NCI-H2081 treated with DMSO at 0.1 percent for 48 hours (cell line): ENCODE measurements at regions not wholly inside any gene's neighbourhood (a gene's known extent, or its start where the extent isn't known, plus 50 kb on each side); places are given as distances from the start of the nearest gene placed in this dataset.
"Not testable (repeated sequence)": the region's sequence is repeated elsewhere in the genome, so short reads cannot be mapped to it uniquely, and the experiment has no call there.

Experiments used
- DNase-seq: peaks from one replicate; lab custom pipeline; 2025; lab: John Stamatoyannopoulos, UW

DNA sequence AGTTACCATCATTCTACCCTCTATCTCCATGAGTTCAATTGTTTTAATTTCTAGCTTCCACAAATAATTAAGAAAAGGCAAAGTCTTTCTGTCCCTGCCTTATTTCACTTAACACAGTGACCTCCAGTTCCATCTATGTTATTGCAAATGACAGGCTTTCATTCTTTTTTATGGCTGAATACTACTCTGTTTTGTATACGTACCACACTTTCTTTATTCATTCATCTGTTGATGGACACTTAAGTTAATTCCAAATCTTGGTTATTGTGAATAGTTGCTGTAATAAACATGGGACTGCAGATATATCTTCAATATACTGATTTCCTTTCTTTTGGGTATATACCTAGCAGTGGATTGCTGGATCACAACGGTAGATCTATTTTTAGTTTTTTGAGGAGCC lies 314.1 kb downstream of the SV2B start:
- DNase-seq = no peak

DNA sequence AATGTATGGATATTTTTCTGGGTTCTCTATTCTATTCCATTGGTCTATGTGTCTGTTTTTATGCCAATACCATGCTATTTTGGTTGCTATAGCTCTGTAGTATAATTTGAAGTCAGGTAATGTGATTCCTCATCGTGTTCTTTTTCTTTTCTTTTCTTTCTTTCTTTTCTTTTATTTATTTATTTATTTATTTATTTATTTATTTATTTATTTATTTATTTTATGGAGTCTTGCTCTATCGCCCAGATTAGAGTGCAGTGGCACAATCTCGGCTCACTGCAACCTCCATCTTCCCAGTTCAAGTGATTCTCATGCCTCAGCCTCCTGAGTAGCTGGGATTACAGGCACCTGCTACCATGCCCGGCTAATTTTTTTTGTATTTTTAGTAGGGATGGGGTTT lies 315.2 kb downstream of the SV2B start:
- DNase-seq = not testable (repeated sequence)

DNA sequence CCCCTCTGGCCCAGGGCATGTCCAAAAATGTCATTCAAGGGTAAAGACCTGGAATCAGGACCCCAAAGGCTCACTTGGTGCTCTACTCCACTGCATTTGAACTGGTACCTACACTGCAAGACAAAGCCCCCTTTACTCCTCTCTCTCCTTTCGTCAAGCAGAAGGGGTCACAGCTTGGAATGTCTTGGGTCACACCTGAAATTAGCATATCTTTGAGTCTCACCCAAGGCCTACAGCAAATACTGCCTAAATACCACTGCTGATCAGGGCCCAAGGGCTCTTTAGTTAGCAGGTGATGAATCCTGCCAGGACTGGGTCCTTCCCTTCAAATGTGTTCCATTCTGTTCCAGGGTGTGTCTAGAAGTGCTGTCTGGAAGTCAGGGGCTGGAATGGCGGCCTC lies 320.6 kb downstream of the SV2B start:
- no peak for DNase-seq

DNA sequence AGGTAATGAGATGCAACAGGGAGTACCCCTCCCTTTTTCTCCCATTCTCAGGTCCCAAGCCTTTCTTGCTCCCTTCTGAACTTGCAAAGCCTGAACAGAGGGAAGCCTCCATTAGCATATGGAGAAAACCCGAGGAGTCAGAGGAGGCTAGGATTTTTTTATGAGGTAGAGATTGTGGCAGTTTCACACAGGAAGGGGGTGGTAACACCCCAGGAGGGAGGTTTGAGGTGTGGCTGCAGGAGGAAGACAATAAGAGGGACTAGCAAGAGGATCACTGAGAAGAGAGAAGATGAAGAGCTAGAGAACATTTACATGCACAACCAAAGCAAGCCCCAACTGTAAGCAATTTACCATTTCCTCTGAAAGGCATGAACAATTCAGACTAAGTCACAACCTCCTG lies 322.7 kb downstream of the SV2B start:
- no peak for DNase-seq

DNA sequence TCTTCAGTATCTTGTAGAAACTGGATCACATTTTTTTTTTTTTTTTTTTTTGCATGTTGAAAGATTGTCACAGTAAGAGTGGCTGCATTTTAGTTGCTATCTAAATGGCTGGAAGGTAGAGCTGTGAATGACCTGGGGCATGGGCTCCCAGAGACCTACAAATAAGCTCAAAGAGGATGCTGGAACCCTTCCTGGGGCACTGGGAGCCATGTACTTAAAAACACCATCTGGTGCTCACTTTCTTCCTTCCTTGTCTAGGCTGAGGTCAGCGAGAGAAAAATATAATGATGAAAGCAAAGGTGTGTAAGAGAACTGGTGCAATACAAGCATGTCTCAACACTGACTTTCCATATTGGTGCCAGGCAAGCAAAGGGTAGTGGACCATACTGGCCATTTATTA lies 323.9 kb downstream of the SV2B start:
- DNase-seq = no peak

DNA sequence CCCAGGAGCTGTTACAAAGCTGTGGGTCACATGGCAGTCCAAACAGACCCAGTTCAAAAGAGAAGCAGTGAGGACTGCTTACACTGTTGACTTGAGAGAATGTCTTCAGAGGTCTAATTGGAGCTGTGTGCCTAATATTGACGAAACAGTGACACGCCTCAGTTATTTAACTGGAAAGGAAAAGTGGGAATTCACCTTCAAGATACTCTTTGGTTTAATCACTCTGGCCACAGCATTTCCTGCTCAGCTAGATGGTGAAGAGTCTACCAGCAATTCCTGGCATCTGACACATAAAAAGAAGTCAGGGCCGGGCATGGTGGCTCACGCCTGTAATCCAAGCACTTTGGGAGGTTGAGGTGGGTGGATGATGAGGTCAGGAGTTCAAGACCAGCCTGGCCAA lies 326.4 kb downstream of the SV2B start:
- no peak for DNase-seq

DNA sequence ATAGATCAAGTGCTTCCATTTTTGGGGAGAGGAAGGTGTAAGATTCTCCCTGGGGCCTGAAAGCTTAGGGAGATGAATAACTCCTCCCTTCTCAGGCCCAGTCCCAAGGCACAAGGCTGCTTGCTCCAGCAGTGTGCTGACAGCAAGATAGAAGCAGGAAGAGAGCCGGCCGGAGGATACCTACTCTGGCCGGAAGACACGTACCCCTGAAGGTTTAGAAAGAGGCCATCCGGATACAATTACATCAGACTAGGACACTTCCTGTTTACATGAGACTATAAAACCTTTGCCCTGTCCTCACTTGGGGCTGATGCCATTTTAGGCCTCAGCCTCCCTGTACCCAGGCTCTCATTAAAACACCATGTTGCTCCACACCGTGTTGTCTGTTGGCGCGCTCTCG lies 329.9 kb downstream of the SV2B start:
- no peak for DNase-seq

DNA sequence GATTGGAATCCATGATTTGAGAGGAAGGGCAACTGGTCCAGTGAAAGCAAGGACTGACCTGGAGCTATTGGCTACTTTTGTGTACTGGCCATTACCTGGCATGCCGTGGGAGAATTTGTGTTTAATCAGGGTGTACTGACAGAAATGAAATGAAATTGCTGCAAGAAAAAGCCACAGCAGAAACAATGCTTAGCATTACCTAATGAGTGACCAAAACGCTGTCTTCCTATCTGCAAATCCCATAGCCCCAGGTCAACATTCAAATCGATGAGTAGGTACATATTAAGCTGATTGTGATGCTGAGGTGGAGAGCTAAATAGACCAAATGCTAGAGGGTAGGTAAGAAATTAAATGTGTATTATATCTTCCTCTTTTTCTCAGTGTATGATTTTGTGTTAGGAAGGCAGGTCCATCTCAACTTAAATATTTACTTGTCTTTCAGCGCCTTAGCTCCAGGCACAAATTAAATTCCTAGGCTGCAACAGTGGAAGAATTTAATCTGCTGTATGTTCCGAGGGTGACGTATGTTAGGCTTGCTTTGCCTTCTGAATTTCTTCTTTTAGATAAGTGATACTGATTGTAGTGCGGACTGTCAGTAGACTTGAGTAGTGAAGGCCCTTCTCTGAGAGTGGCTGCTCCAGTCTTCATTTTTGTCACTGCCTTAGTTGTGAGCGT lies 331.1 kb downstream of the SV2B start:
- DNase-seq = no peak

DNA sequence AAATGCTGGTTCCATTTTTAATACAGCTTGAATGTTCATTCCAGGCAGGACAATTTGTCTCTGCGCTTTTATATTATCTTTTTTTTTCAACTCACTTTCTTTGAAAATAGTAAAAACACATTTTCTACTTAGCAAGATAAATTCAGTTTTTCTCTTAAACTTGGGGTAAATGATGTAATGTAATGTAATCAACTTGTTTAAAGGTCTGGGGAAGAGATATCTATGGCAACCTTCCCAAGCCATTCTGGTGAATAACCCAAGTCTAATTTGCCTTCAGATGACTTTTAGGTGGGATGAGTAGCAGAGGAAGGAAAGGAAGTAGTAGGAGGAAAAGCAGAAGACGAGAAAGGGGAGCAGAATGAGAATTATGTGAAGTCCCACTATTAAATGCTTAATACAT lies 335.1 kb downstream of the SV2B start:
- no peak for DNase-seq

DNA sequence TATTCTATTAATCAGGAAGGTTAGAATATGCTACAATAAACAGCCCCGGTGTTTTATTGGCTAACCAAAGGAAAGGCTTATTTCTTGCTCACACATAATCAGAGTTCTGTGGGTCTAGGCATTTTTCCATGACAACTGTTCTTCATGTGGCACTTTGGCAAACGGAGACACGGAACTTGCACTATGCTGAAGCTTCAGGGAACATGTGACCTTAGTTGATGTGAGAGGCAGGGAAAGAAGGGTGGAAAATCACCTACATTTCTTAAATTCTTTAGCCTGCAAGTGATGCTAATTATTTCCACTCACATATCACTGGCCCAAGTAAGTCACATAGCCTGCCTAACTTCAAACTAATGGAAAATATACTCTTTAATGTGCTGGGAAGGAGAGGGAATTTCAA lies 344.6 kb downstream of the SV2B start:
- no peak for DNase-seq

DNA sequence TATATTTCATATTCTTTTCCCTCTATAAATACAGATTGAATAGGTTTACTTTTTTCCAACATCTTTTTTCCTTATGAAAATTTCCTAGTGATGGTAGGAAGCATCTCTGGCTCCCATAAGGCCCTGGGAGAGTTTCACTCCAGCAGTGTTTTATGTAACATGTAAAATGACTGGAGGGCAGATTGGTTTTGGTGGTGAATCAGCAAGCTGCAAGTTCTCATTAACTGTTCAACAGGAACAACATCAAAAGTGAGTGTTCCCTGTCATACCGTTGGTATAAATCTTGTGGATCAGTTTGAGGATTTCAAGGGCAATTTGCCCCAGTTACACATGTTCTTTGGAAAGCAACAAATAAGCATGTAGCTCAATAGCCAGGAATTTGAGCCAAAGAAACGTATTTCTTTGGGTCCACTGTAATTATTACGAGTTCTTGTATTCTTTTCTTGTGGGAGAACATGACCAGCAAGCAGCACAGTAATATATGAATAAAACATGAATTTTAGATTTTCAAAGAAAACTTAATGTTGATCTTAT lies 345.7 kb downstream of the SV2B start:
- DNase-seq = no peak

DNA sequence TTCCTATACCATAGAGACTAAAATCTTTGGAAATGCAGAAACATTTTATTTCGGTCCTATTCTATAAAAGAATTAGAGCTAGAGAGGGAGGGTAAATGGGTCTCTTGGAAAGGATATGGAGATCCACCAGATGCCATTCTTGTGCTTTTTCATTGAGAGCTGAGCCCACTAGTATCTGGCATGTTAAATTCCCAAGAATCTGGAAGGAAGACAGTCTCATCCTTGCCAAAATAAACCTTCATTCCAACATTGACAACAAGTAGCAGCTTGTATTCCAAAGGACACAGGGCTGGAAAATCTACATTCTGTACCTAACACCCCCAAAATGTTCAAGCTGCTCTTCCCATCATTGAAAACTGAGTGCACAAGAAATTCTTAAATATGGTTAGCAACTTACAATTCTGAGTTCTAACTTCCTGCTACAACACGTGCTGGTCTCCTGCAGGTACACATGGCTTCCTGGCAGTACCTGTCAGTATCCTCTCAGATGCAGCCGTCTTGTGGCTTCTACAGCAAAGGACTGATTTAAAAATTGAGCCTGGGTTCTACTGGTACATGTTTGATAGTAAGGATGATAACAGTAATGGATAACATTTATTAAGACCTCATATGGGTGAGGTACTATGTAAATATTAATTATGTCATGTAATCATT lies 348.1 kb downstream of the SV2B start:
- no peak for DNase-seq

DNA sequence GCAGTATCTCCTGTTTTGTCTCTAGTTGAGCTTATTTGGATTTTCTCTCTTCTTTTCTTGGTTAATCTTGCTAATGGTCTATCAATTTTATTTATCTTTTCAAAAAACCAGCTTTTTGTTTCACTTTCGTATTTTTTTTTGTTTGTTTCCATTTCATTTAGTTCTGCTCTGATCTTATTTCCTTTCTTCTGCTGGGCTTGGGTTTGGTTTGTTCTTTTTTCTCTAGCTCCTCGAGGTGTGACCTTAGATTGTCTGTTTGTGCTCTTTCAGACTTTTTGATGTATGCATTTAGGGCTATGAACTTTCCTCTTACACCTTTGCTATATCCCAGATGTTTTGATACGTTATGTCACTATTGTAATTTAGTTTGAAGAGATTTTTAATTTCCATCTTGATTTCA lies 353.3 kb downstream of the SV2B start:
- DNase-seq = not testable (repeated sequence)

DNA sequence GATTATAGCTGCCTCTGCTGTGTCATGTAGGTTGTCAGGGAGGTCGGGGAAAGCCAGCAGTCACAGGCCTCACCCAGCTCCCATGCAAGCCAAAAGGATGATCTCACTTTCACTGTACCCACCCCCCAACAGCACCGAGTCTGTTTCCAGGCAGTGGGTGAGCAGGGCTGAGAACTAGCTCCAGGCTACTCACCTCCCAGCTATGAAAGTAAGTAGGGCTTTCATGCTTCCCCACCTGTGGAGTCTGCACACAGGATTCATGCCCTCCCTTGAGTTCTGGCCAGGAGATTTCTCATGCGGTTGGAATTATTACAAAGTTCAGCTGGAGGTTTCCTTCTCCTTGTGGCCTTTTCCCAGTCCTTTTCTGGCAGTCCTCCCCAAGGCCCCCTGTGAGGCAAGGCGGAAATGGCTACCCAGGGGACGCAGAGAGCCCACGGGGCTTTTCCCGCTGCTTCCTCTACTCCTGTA lies 356.2 kb downstream of the SV2B start:
- DNase-seq = no peak

DNA sequence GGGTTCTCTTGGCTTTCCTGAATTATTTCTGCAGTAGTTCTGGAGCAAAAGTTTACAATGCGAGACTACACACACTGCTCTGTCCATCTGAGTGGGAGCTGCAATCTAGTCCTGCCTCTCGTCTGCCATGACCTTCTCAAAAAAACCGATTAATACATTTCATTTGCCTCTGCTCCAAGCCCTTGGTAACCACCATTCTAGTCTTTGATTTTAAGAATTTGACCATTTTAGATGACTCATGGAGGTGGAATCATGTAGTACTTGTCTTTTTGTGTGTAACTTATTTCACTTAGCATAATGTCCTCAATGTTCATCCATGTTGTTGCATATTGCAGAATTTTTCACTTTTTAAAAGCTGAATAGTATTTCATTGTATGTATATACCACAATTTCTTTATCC lies 356.9 kb downstream of the SV2B start:
- no peak for DNase-seq

DNA sequence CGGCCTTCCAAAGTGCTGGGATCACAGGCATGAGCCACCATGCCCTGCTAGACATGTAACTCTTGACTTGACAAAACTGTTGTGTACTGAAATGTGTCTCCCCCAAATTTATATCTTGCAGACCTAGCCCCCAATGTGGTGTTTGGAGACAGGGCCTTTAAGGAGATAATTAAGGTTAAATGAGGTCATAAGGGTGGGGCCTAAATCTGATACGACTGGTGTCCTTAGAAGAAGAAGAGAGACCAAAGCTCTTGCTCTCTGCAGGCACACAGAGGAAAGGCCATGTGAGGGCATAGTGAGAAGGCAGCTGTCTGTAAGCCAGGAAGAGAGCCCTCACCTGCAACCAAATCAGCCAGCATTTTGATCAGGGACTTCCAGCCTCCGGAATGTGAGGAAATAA lies 361.3 kb downstream of the SV2B start:
- no peak for DNase-seq

DNA sequence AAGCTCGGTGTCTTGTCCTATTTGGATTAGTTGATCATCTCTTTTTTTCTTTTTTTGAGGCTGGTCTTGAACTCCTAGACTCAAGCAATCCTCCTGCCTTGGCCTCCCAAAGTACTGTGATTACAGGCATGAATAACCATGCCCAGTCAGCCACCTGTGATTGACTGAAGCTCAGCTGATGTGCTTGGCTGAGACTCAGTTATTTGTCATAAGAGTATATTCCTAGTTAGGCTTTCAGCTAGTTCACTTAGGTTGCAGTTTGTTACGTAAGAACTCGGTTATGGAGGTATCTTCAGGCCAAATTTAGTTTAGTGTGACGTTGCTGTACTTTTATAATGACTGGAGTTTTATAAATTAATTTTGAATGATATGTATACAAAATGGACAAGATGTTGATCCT lies 365.0 kb downstream of the SV2B start:
- DNase-seq = no peak

DNA sequence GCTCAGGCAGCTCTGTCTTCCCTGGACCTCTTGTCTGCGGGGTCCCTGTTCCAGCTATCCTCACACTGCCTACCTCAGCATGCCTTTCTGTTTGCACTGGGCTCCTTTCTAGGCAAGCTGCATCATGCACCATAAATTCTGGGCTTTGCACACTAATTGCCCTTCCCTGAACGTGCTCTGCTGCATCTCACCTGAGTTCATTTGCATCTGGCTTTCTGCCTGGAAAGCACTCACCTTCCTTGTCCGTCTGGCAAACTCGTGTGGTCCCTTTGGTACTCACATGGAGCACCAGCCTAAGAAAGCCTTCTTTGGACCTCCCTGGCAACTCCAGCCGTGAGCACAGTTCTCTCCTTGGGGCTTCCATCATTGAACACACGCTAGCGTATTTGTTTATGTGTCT lies 365.6 kb downstream of the SV2B start:
- peak; percentile 51 for DNase-seq

DNA sequence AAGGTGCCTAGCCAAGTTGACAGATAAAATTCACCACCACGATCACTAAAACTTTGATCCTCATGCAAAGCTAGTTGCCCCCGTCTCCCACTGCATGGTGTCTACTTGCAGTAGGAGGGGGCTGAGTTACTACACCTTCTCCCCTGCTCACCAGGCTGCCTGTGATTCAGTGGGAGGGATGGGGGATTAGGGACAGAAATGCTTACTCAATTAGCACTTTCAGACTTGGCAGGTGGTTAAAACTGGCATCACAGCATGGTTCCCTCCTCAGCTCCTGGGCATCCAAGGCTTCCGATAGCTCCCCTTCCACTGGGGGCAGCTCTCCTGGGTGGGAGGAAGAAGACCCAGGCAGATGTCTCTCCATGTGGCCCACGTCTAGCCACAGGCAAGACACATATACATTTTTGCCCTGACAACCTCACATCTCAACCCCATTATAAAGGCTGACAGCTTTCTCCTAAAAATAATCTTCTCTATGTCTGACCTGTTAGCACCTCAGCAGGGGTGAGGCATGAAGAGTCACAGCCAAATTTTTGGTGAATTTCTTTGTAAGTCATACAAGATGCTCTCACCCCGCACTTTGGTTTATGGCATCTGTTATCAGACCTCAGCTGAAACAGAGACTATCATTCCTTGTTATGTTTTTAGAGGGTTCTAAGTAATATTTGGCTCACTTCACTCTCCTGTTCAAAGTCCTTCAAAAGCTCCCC lies 369.0 kb downstream of the SV2B start:
- no peak for DNase-seq

DNA sequence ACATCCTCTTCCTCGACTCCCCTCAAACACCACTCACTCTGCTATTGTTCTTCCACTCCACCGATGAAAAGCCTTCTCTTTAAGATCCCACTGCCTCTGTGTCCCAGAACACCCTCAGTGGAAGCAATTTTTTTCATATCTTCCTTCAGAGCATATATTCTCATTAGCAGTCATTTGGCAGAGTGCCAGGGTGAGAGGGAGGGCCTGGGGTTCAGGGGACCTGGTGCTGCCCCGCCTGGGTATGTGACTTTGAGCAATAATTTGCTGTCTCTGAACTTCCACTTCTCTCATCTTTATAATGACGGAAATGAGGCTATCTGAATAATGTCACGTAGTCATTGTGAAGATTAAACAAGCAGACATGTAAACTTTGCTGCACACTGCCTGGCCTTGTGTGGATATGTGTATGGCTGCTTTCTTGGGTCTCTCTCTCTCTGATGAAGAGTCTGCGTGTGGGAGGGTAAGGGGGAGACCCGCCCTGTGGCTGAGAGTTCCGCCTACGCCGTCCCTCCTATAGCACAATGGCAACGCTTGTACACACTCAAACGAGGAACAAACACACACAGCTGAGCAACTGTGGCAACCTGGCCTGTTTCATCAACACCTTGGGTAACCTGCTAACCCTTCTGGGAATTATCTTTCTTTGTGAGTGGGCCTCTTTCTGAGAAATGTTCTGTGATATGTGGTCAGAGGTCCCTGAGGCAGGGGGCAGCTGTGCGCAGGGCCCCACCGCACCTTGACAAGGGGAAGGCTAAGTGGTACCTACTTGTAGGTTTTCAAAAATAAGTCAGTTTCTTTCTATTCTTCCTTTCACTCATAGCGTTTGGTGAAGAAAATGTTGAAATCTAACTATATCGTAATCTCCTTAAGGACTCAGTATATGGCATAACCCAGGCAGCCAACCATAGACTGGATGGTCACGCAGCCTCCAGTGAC lies 369.8 kb downstream of the SV2B start:
- no peak for DNase-seq

DNA sequence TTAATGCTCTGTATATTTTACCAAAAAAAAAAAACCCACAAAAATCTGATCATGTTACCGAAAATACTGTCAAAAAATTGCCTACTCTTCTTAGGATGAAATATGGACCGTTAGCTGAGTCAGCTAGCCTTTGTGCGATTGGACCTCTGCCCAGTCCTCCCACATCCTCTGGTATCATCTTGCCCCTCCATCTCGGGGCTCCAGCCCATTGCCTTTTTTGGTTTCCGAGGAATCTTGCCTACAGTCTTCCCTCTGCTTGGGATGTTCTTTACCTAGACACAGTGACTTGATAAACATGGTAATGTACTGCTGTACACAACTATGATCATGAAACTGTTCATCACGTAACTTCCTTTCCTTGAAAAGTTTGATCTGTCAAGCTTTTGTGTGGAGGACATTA lies 371.4 kb downstream of the SV2B start:
- no peak for DNase-seq

DNA sequence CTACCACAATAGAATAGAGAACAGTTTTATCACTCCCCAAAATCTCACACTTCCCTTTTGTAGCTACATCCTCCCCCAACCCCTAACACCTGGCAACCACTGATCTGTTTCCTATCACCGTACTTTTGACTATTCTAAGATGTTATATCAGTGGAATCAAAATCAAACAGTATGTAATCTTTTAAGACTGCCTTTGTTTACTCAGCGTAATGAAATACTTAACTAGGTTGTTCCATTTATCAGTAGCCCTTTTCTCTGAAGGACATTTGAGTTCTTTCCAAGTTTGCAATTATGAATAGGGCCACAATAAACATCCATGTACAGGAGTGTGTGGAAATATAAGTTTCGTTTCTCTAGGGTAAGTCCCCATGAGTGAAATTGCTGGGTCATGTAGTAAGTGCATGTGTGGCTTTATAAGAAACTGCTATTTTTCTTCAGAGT lies 372.3 kb downstream of the SV2B start:
- DNase-seq = no peak
